Lower leg skin (tissue), 4 donors: ENCODE measurements at regions not wholly inside any gene's neighbourhood (a gene's known extent, or its start where the extent isn't known, plus 50 kb on each side); places are given as distances from the start of the nearest gene placed in this dataset.
"Not testable (repeated sequence)": the region's sequence is repeated elsewhere in the genome, so short reads cannot be mapped to it uniquely, and the experiment has no call there.

Source experiments
- DNase-seq, 2 donors: peaks; one replicate each; pipeline ENCODE4 v3.0.0-alpha.2; 2019; ENCODE audit warnings: low spot score in 2 of 2
- H3K4me3 ChIP-seq: fragments of 200-600 bp; sonication (generic); 2 replicates; pipeline ENCODE4 v1.5.1; 2017; ENCODE audit warnings: mild to moderate bottlenecking, low read depth; ENCODE audit not compliant: poor library complexity, severe bottlenecking
- POLR2A ChIP-seq, 2 donors: fragments of 450-650 bp; IDR thresholded peaks; one replicate each; pipeline ENCODE4 v1.6.1; 2016 to 2017; ENCODE audit warnings: antibody characterized with exemption in 2 of 2, mild to moderate bottlenecking in 1 of 2, moderate library complexity in 1 of 2
- WGBS, 2 donors: methylation state at CpG; one replicate each; pipeline ENCODE4 v1.1.5; 2018; 5-methylcytosine and 5-hydroxymethylcytosine counted together
- intact Hi-C: fragments of 100-400 bp; cut with DNase I; formaldehyde crosslinking; loops from one replicate; pipeline ENCODE4 v1.15.0; 2023; ENCODE audit warnings: low total_unique reads
- TF ChIP-seq, protein P1 (sequence below), 3 donors: fragments of 450-650 bp; IDR thresholded peaks; one replicate each; pipeline ENCODE4 v1.5.1; 2016; ENCODE audit warnings: antibody characterized with exemption in 3 of 3, mild to moderate bottlenecking in 3 of 3, moderate library complexity in 2 of 3

DNA sequence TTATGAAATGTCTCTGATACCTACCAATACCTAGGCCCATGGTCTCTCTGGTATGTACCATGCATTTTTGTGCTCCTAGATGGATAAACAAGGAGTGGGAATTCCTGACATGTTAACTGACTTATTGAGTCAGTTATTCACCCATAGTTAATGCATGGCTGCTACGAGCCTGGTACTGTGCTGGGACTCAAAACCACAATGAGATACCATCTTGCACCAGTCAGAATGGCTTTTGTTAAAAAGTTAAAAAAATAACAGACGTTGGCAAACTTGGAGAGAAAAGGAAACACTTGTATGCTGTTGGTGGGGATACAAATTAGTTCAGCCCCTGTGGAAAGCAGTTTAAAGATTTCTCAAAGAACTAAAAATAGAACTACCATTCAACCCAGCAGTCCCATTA is 293.8 kb downstream of the OSTF1 start:
- no peak for DNase-seq
- H3K4me3 ChIP-seq: no peak overlapping the region
- TF ChIP-seq, protein P1, sequence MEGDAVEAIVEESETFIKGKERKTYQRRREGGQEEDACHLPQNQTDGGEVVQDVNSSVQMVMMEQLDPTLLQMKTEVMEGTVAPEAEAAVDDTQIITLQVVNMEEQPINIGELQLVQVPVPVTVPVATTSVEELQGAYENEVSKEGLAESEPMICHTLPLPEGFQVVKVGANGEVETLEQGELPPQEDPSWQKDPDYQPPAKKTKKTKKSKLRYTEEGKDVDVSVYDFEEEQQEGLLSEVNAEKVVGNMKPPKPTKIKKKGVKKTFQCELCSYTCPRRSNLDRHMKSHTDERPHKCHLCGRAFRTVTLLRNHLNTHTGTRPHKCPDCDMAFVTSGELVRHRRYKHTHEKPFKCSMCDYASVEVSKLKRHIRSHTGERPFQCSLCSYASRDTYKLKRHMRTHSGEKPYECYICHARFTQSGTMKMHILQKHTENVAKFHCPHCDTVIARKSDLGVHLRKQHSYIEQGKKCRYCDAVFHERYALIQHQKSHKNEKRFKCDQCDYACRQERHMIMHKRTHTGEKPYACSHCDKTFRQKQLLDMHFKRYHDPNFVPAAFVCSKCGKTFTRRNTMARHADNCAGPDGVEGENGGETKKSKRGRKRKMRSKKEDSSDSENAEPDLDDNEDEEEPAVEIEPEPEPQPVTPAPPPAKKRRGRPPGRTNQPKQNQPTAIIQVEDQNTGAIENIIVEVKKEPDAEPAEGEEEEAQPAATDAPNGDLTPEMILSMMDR (IDR thresholded peaks at IDR 0.05): no peak
- TF ChIP-seq POLR2A (IDR thresholded peaks at IDR 0.05): no peak
- intact Hi-C loops: no loop called here
- 59 to 62% methylated on average over 2 of the region's 2 CpGs for WGBS, 2 donors

DNA sequence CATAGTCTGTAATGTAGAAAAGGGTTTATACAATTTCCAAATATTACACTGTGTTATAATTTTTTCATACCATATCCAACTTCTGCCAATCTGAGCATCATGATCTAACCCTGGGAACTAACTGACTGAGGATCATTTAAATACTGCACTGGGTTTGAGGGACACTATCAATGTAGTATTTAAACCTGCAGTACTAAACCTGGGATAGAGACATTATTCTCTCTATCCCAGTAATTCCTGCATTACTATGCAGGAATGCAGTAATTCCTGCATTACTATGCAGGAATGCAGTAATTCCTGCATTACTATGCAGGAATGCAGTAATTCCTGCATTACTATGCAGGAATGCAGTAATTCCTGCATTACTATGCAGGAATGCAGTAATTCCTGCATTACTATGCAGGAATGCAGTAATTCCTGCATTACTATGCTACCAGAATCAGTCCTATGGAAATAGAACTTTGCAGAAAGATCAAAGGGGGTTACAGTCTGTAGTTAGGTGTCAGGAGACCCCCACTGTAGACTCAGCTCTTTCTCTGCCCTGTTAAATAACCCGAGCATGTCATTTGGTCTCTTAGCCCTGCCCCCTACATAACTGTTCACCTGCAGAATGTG is 295.2 kb downstream of the OSTF1 start:
- WGBS, 2 donors: 61 to 87% methylated on average over 1 of the region's 1 CpG
- DNase-seq, intact Hi-C loops, H3K4me3 ChIP-seq: not testable (repeated sequence)

DNA sequence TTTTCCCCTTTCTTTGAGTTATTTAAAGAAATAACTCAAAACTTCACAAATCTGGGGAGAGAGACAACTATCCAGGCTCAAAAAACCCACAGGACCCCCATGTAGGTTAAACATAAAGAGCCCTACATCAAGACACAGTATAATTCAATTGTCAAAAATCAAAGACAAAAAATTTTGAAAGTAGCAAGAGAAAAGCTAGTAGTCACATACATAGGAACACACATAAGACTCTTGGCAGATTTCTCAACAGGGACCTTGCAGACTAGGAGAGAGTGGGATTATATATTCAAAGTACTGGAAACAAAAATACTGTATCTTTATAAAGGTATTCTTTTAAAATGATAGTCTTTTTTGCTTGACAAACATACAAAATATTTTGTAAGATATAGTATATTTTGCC is 296.9 kb downstream of the OSTF1 start:
- intact Hi-C loops: no loop called here
- DNase-seq: no peak
- TF ChIP-seq, protein P1 (IDR thresholded peaks at IDR 0.05): no peak
- no peak for TF ChIP-seq POLR2A (IDR thresholded peaks at IDR 0.05)

DNA sequence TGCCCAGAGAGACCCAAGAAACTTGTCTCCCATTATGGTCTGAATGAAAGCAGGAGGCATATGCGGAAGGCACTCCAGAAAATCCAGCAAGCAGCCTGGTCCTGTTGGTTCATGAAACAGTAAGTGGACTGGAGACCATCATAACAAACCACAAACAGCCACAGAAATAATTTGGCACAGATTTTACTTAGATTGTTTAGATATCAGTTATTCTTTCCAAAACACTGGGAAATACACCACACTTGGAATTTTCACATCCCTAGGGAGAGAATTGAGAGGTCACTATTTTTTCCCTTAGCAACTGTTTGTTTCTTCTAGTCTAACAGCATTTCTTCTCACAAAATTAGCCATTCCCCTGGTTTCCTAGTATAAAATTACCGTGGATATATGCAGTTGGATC is 300.8 kb downstream of the OSTF1 start:
- no peak for DNase-seq
- intact Hi-C loops: no loop called here
- 62 to 69% methylated on average over 2 of the region's 2 CpGs for WGBS, 2 donors
- H3K4me3 ChIP-seq: no peak overlapping the region
- TF ChIP-seq, protein P1 (IDR thresholded peaks at IDR 0.05): no peak
- no peak for TF ChIP-seq POLR2A (IDR thresholded peaks at IDR 0.05)

More for the DNA sequence above, 296.9 kb downstream of the OSTF1 start:
- H3K4me3 ChIP-seq: no peak overlapping the region

DNA sequence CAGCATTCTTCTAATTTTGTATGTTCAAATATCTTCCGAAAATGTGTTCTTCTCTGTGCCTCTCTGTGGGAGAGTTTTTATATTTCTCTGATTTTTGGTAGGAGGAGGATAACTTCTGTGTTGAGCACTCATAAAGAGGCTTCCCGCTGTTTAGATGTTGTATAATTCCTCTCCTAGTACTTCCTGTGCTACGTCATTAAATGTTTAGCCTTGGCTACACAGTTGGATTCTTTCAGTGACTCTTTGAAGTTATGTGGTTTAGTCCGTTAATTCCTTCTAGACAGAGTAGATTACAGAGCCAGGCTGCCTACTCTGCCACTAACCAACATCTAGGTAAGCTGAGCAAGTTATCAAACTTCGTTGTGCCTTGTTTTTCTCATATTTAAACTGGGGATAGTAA is 302.6 kb downstream of the OSTF1 start:
- intact Hi-C loops: no loop called here
- no peak for DNase-seq
- TF ChIP-seq POLR2A (IDR thresholded peaks at IDR 0.05): no peak
- TF ChIP-seq, protein P1 (IDR thresholded peaks at IDR 0.05): no peak
- WGBS, 2 donors: 73 to 78% methylated on average over 5 of the region's 5 CpGs
- H3K4me3 ChIP-seq: no peak overlapping the region

DNA sequence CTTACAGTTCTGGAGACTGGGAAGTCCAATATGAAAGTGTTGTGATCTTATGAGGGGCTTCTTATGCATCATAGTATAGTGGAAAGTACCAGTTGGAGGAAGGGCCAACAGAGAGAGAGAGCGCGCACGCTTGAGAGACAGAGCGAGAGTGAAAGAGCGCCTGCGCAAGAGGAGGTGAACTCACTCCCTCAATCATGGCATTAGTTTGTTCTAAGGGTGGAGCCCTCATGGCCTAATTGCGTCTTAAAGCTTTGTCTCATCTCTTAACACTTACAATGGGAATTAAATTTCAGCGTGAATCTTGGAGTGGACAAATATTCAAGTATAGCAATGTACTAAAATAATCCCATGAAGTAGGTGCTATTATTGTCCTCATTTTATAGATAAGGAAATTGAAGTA is 303.2 kb downstream of the OSTF1 start:
- no peak for DNase-seq
- no peak overlapping the region for H3K4me3 ChIP-seq
- TF ChIP-seq, protein P1 (IDR thresholded peaks at IDR 0.05): no peak
- no peak for TF ChIP-seq POLR2A (IDR thresholded peaks at IDR 0.05)
- WGBS, 2 donors: 97 to 98% methylated on average over 8 of the region's 8 CpGs
- intact Hi-C loops: no loop called here
